AG09319 (cell line): ENCODE measurements at regions not wholly inside any gene's neighbourhood (a gene's known extent, or its start where the extent isn't known, plus 50 kb on each side); places are given as distances from the start of the nearest gene placed in this dataset.

ENCODE experiments used
- DNase-seq: peaks from one replicate; pipeline ENCODE4 v3.0.0-alpha.2; 2010; ENCODE audit warnings: low read depth; ENCODE audit errors: extremely low read depth
- TF ChIP-seq, protein P1 (sequence below): IDR thresholded peaks from 2 replicates; pipeline ENCODE4 v1.5.1; 2011; ENCODE audit warnings: low read depth, mild to moderate bottlenecking, inconsistent platforms, low read length, moderate library complexity

DNA sequence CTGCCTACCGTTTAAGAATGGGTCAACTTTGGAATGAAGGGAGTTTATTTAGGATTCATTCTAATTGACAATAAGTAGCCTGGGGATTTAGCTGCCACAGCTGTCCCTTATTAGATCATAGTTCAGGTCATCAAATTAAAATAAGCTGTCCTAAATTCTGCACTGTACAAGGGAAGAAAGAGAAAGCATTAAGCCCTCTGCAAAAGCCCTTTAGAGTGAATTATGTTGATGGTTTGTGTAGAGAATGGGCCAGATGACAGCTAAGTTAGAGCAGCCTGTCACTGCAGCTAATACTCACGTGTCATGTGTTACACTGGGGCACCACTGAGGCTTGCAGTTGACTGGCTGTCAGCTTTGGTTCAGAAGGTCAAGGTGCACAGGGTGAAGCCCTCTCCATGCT, 737.1 kb upstream of the SLC10A2 start:
- TF ChIP-seq, protein P1, sequence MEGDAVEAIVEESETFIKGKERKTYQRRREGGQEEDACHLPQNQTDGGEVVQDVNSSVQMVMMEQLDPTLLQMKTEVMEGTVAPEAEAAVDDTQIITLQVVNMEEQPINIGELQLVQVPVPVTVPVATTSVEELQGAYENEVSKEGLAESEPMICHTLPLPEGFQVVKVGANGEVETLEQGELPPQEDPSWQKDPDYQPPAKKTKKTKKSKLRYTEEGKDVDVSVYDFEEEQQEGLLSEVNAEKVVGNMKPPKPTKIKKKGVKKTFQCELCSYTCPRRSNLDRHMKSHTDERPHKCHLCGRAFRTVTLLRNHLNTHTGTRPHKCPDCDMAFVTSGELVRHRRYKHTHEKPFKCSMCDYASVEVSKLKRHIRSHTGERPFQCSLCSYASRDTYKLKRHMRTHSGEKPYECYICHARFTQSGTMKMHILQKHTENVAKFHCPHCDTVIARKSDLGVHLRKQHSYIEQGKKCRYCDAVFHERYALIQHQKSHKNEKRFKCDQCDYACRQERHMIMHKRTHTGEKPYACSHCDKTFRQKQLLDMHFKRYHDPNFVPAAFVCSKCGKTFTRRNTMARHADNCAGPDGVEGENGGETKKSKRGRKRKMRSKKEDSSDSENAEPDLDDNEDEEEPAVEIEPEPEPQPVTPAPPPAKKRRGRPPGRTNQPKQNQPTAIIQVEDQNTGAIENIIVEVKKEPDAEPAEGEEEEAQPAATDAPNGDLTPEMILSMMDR, result no peak
- DNase-seq, result no peak

DNA sequence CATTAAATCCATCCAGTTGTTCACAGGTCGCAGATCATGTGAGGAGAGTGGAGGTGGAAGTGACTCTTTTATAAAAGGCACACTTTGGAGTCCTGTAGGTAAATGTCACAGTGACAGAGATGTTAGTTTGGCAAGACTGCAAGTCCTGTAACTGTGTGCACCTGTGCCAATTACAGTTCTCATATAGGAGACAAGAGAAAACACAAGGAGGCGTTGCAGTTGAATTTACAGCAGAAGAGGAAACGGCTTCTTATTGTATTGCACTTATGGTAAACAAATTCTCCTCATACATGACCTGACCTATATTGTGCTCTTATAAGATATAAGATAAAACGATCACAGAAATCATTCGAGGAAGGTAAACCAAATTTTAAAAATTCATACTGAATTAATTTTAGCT, 732.8 kb upstream of the SLC10A2 start:
- TF ChIP-seq, protein P1, result no peak
- DNase-seq, result no peak

DNA sequence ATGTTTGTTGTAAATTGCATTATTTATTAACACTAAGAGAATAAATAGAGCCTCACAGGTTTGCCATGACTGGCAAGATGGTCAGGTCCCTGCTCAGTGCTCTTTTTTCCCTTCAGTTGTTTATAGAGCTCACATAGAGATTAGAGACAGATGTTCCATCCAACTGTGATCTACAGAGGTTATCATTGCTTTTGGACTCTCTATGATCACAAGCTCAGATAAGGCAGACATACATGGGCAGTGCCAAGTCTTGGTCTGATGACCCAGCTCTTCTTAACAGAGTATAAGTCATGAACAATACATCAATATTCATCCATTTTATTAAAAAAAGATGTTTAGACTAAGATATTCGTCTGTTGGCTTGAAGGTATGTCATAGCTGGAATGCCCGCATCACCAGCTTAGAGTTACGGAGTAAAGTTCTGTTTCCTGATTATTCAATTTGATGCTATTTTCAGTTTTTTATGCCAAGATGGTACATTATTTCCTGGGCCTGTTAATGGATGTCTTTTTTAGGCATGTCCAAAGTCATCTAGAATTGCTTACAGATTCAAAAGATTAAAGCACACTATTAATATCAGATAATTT, 729.8 kb upstream of the SLC10A2 start:
- no peak for DNase-seq
- TF ChIP-seq, protein P1, result no peak

DNA sequence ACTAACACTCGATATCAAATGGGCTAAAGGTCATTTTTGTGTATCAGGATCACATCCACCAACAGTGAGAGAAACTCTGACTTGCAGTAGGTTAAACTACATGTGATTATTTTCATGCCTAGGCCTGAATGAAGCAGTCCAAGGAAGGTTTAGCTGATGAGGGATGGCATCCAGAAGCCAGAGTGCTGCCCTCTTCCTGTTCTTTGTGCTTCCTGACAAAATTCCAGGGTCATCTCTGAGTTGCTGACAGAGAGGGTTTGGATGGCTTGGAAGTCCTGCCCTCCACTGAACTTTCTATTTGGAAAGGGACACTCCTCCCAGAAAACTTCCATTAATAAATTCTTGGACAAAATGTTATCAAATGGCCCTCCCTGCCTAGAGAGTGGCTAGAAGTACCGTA, 728.3 kb upstream of the SLC10A2 start:
- TF ChIP-seq, protein P1, result no peak
- no peak for DNase-seq

DNA sequence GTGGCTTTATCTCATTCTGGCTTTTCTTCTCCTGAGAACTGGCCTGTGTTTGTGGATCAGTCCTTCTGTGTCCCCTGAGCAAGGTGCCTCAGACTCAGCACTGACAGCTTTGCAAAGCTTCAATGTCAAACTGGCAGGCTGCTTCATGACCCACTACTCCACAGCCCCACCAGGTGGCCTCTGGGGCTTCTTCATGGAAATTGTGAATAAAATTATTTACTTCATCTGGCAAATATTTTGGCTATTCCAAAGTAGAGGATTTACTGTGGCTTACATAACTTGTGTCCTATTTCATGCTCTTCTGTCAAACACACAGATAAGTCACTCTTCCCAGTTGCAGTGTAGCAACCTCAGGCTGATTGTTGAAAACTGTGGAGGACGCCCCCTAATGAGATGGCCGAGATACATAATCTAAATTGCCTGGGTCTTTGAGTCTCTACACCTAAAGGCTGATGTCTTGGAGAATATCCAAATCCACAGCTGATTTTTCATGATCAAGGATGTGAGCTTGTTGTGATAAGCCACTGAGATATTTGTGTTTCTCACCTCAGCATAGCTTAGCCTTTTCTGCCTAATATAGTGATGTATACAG, 721.9 kb upstream of the SLC10A2 start:
- DNase-seq, result no peak
- TF ChIP-seq, protein P1, result no peak

DNA sequence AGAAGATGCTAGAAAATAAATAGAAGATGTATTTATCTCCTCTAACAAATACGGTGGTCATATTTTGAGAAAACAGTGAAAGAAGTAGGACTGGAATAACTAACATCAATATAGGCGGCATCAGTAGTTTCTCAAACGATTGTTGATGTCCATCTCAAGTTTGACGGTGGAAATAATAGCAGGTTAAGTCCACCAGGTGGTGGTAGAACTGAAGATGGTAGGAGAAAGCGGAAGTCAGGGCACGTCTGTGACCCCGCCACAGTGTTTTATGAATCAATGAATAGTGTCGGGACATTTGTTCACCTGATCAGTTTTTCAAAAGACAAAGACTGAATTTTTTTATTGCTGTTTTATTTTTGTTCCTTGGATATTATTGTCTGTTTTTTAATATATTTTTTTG, 706.4 kb upstream of the SLC10A2 start:
- no peak for DNase-seq
- TF ChIP-seq, protein P1, result no peak

DNA sequence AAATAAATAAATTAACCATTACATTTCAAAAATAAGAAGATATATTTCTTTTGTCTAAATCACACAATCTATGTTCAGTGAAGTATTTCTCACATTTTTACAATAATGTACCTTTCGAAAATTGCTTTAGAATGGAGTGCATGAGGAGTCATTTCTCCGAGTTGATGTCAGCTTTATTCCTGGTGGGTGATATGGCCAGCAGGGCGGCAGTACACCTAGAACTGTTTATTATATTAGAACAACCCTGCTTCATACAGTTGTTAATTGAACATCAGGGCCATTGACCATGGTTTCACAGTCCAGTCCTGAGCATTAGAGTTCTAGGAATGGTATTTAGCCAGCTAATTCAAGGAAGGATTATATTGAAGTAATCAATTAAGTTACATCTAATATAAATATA, 696.3 kb upstream of the SLC10A2 start:
- TF ChIP-seq, protein P1, result no peak
- DNase-seq, result no peak
